ENCODE measurements at regions not wholly inside any gene's neighbourhood (a gene's known extent, or its start where the extent isn't known, plus 50 kb on each side); places are given as distances from the start of the nearest gene placed in this dataset.

DNA sequence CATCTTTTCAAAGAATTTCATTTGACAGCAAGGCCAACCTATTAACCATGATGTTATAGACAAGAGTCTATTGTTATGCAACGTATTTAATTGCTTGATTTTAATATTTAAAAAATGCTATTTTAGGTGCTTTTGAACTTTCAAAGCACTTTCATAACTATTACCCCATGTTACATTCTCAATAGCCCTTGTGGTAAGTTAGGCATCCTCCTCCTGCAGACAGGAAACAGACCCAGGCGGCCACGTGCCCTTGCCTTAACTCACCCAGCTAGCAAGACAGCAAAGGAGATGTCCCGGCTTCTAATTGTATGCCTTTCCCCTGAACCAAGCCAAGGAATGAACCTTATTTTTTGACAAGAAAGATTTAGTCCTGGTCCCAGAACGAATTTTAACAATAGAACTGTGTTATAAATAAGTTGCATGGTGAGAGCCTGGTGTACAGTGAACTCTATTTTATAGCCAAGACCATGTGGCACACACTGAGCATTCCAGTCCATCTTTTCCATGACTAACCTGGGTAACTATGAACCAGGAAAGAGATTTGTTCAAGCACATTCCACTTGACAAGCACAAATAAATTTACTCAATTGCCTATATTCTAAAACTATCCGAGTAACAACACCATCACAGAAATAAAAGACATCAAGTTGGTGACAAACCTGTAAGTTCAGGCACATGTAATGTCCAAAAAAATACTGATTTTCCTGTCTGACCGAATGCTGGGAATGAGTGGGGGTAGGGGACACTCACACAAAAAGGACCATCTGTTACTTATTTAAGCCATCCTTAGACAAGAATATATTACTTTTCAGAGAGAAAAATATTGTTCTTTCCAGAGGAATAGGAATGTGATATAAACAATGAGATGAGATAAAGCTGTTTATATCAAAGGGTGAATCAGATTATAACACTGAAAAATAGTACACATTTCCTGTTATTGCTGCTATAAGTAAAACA, 163.0 kb downstream of the EFNB2 start:
- no peak overlapping the region for H2AFZ ChIP-seq
- no peak for ATAC-seq
- H3K36me3 Mint-ChIP-seq (ENCODE audit: low read depth) = no peaks in the 10 kb centered on the region
- H4K20me1 ChIP-seq (replicated peaks; ENCODE audit: insufficient read depth) = no peaks in the 10 kb centered on the region
- peaks cover 3% of the 10 kb centered on the region; the same call in 1 of the 2 replicates for H3K4me1 ChIP-seq (ENCODE audit: insufficient read depth)
- H3K9me3 Mint-ChIP-seq = no peaks in the 10 kb centered on the region
- H3K27ac Mint-ChIP-seq = no peak overlapping the region
- no peaks in the 10 kb centered on the region for H3K79me2 ChIP-seq (replicated peaks; ENCODE audit: insufficient read depth)
- no peak overlapping the region for H3K4me2 ChIP-seq
- no peak overlapping the region for H3K4me3 ChIP-seq
- TF ChIP-seq CREB1 (CRISPR knock-in tag; IDR thresholded peaks at IDR 0.05; ENCODE audit: low read depth) (no peak), EZH2phosphoT487 (IDR thresholded peaks at IDR 0.05; ENCODE audit: unreplicated experiment) (no peak), ZNF114 (CRISPR knock-in tag; IDR thresholded peaks at IDR 0.05) (no peak), STAT1 (IDR thresholded peaks at IDR 0.05; ENCODE audit: unreplicated experiment) (no peak), ZNF331 (CRISPR knock-in tag; IDR thresholded peaks at IDR 0.05; ENCODE audit: low read depth) (no peak), JUNB (IDR thresholded peaks at IDR 0.05; ENCODE audit: unreplicated experiment) (no peak), EZH2 (IDR thresholded peaks at IDR 0.05; ENCODE audit: low read depth, unreplicated experiment) (no peak), POLR2AphosphoS5 (IDR thresholded peaks at IDR 0.05; ENCODE audit: low read depth) (no peak), NANOG (IDR thresholded peaks at IDR 0.05; ENCODE audit: borderline replicate concordance) (no peak)
- TF ChIP-seq, protein P1, sequence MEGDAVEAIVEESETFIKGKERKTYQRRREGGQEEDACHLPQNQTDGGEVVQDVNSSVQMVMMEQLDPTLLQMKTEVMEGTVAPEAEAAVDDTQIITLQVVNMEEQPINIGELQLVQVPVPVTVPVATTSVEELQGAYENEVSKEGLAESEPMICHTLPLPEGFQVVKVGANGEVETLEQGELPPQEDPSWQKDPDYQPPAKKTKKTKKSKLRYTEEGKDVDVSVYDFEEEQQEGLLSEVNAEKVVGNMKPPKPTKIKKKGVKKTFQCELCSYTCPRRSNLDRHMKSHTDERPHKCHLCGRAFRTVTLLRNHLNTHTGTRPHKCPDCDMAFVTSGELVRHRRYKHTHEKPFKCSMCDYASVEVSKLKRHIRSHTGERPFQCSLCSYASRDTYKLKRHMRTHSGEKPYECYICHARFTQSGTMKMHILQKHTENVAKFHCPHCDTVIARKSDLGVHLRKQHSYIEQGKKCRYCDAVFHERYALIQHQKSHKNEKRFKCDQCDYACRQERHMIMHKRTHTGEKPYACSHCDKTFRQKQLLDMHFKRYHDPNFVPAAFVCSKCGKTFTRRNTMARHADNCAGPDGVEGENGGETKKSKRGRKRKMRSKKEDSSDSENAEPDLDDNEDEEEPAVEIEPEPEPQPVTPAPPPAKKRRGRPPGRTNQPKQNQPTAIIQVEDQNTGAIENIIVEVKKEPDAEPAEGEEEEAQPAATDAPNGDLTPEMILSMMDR (conservative IDR thresholded peaks at IDR 0.05; ENCODE audit: low read depth in 2 of 2) = no peak
- TF ChIP-seq, protein P2, sequence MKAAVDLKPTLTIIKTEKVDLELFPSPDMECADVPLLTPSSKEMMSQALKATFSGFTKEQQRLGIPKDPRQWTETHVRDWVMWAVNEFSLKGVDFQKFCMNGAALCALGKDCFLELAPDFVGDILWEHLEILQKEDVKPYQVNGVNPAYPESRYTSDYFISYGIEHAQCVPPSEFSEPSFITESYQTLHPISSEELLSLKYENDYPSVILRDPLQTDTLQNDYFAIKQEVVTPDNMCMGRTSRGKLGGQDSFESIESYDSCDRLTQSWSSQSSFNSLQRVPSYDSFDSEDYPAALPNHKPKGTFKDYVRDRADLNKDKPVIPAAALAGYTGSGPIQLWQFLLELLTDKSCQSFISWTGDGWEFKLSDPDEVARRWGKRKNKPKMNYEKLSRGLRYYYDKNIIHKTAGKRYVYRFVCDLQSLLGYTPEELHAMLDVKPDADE (IDR thresholded peaks at IDR 0.05) = no peak
- TF ChIP-seq, protein P3, sequence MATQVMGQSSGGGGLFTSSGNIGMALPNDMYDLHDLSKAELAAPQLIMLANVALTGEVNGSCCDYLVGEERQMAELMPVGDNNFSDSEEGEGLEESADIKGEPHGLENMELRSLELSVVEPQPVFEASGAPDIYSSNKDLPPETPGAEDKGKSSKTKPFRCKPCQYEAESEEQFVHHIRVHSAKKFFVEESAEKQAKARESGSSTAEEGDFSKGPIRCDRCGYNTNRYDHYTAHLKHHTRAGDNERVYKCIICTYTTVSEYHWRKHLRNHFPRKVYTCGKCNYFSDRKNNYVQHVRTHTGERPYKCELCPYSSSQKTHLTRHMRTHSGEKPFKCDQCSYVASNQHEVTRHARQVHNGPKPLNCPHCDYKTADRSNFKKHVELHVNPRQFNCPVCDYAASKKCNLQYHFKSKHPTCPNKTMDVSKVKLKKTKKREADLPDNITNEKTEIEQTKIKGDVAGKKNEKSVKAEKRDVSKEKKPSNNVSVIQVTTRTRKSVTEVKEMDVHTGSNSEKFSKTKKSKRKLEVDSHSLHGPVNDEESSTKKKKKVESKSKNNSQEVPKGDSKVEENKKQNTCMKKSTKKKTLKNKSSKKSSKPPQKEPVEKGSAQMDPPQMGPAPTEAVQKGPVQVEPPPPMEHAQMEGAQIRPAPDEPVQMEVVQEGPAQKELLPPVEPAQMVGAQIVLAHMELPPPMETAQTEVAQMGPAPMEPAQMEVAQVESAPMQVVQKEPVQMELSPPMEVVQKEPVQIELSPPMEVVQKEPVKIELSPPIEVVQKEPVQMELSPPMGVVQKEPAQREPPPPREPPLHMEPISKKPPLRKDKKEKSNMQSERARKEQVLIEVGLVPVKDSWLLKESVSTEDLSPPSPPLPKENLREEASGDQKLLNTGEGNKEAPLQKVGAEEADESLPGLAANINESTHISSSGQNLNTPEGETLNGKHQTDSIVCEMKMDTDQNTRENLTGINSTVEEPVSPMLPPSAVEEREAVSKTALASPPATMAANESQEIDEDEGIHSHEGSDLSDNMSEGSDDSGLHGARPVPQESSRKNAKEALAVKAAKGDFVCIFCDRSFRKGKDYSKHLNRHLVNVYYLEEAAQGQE (IDR thresholded peaks at IDR 0.05; ENCODE audit: unreplicated experiment) = no peak
- TF ChIP-seq, protein P4, sequence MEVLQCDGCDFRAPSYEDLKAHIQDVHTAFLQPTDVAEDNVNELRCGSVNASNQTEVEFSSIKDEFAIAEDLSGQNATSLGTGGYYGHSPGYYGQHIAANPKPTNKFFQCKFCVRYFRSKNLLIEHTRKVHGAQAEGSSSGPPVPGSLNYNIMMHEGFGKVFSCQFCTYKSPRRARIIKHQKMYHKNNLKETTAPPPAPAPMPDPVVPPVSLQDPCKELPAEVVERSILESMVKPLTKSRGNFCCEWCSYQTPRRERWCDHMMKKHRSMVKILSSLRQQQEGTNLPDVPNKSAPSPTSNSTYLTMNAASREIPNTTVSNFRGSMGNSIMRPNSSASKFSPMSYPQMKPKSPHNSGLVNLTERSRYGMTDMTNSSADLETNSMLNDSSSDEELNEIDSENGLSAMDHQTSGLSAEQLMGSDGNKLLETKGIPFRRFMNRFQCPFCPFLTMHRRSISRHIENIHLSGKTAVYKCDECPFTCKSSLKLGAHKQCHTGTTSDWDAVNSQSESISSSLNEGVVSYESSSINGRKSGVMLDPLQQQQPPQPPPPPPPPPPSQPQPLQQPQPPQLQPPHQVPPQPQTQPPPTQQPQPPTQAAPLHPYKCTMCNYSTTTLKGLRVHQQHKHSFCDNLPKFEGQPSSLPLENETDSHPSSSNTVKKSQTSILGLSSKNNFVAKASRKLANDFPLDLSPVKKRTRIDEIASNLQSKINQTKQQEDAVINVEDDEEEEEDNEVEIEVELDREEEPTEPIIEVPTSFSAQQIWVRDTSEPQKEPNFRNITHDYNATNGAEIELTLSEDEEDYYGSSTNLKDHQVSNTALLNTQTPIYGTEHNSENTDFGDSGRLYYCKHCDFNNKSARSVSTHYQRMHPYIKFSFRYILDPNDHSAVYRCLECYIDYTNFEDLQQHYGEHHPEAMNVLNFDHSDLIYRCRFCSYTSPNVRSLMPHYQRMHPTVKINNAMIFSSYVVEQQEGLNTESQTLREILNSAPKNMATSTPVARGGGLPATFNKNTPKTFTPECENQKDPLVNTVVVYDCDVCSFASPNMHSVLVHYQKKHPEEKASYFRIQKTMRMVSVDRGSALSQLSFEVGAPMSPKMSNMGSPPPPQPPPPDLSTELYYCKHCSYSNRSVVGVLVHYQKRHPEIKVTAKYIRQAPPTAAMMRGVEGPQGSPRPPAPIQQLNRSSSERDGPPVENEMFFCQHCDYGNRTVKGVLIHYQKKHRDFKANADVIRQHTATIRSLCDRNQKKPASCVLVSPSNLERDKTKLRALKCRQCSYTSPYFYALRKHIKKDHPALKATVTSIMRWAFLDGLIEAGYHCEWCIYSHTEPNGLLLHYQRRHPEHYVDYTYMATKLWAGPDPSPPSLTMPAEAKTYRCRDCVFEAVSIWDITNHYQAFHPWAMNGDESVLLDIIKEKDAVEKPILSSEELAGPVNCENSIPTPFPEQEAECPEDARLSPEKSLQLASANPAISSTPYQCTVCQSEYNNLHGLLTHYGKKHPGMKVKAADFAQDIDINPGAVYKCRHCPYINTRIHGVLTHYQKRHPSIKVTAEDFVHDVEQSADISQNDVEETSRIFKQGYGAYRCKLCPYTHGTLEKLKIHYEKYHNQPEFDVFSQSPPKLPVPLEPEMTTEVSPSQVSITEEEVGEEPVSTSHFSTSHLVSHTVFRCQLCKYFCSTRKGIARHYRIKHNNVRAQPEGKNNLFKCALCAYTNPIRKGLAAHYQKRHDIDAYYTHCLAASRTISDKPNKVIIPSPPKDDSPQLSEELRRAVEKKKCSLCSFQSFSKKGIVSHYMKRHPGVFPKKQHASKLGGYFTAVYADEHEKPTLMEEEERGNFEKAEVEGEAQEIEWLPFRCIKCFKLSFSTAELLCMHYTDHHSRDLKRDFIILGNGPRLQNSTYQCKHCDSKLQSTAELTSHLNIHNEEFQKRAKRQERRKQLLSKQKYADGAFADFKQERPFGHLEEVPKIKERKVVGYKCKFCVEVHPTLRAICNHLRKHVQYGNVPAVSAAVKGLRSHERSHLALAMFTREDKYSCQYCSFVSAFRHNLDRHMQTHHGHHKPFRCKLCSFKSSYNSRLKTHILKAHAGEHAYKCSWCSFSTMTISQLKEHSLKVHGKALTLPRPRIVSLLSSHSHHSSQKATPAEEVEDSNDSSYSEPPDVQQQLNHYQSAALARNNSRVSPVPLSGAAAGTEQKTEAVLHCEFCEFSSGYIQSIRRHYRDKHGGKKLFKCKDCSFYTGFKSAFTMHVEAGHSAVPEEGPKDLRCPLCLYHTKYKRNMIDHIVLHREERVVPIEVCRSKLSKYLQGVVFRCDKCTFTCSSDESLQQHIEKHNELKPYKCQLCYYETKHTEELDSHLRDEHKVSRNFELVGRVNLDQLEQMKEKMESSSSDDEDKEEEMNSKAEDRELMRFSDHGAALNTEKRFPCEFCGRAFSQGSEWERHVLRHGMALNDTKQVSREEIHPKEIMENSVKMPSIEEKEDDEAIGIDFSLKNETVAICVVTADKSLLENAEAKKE (CRISPR knock-in tag; IDR thresholded peaks at IDR 0.05) = no peak
- H3K27me3 Mint-ChIP-seq (ENCODE audit: insufficient read depth, low read depth, poor library complexity) = peaks cover 5% of the 10 kb centered on the region
- H3K4me1 Mint-ChIP-seq = peaks cover 3% of the 10 kb centered on the region; the same call in 1 of the 3 replicates
- no peaks in the 10 kb centered on the region for H3K36me3 ChIP-seq (ENCODE audit: insufficient read depth)
- H3K9me2 ChIP-seq (ENCODE audit: insufficient read depth) = no peaks in the 10 kb centered on the region
- no peak for DNase-seq (ENCODE audit: low spot score)
- H3F3A ChIP-seq (replicated peaks; ENCODE audit: low read depth) = no peaks in the 10 kb centered on the region
- no peak overlapping the region for H3K27ac ChIP-seq (ENCODE audit: low read depth)
- H3K4me3 Mint-ChIP-seq = no peak overlapping the region
- H3K27me3 ChIP-seq (ENCODE audit: insufficient read depth) = no peaks in the 10 kb centered on the region

Measured in GM23338 (cell line).